ENCODE measurements at regions not wholly inside any gene's neighbourhood (a gene's known extent, or its start where the extent isn't known, plus 50 kb on each side); places are given as distances from the start of the nearest gene placed in this dataset.

GRCh38 chr2:81234711-81235110, 930.2 kb upstream of the LRRTM1 start:
- no peaks in the 10 kb centered on the region for H3K27me3 ChIP-seq (ENCODE audit: low read depth)
- no peak overlapping the region for H3K27ac ChIP-seq (replicated peaks)
- H3K36me3 ChIP-seq = no peaks in the 10 kb centered on the region
- no peaks in the 10 kb centered on the region for H3K4me1 ChIP-seq
- intact Hi-C loops (cut with micrococcal nuclease) = no loop called here
- no peak for DNase-seq
- TF ChIP-seq CTCF (IDR thresholded peaks at IDR 0.05; ENCODE audit: borderline replicate concordance) = no peak
- H3K9me3 ChIP-seq (replicated peaks) = peaks cover 10% of the 10 kb centered on the region
- no peak overlapping the region for H3K4me3 ChIP-seq

- no peak for DNase-seq
- no peaks in the 10 kb centered on the region for H3K4me1 ChIP-seq
- intact Hi-C loops (cut with micrococcal nuclease) = no loop called here
Measured at GRCh38 chr2:81225756-81226155, 921.2 kb upstream of the LRRTM1 start.

GRCh38 chr2:81213598-81213997, 909.0 kb upstream of the LRRTM1 start:
- H3K36me3 ChIP-seq = no peaks in the 10 kb centered on the region
- H3K4me3 ChIP-seq = no peak overlapping the region
- no peak overlapping the region for H3K27ac ChIP-seq (replicated peaks)
- no peak for DNase-seq
- no peaks in the 10 kb centered on the region for H3K9me3 ChIP-seq (replicated peaks)
- intact Hi-C loops (cut with micrococcal nuclease) = no loop called here
- no peak for TF ChIP-seq CTCF (IDR thresholded peaks at IDR 0.05; ENCODE audit: borderline replicate concordance)
- H3K4me1 ChIP-seq = no peaks in the 10 kb centered on the region
- H3K27me3 ChIP-seq (ENCODE audit: low read depth) = no peaks in the 10 kb centered on the region

More at GRCh38 chr2:81225756-81226155, 921.2 kb upstream of the LRRTM1 start:
- no peaks in the 10 kb centered on the region for H3K27me3 ChIP-seq (ENCODE audit: low read depth)
- no peak overlapping the region for H3K4me3 ChIP-seq
- H3K9me3 ChIP-seq (replicated peaks) = peaks cover 8% of the 10 kb centered on the region
- H3K36me3 ChIP-seq = no peaks in the 10 kb centered on the region
- TF ChIP-seq CTCF (IDR thresholded peaks at IDR 0.05; ENCODE audit: borderline replicate concordance) = no peak
- no peak overlapping the region for H3K27ac ChIP-seq (replicated peaks)

- Histone ChIP-seq H3K27ac (replicated peaks) (no peak overlapping the region), H3K36me3 (no peaks in the 10 kb centered on the region), H3K27me3 (ENCODE audit: low read depth) (no peaks in the 10 kb centered on the region), H3K9me3 (replicated peaks) (no peaks in the 10 kb centered on the region), H3K4me1 (no peaks in the 10 kb centered on the region), H3K4me3 (no peak overlapping the region)
- intact Hi-C loops (cut with micrococcal nuclease) = no loop called here
- no peak for DNase-seq
- TF ChIP-seq CTCF (IDR thresholded peaks at IDR 0.05; ENCODE audit: borderline replicate concordance) = no peak
Measured at GRCh38 chr2:81206216-81206615, 901.7 kb upstream of the LRRTM1 start.

- H3K36me3 ChIP-seq = no peaks in the 10 kb centered on the region
- no peaks in the 10 kb centered on the region for H3K27me3 ChIP-seq (ENCODE audit: low read depth)
- no peak for TF ChIP-seq CTCF (IDR thresholded peaks at IDR 0.05; ENCODE audit: borderline replicate concordance)
- peaks cover 31% of the 10 kb centered on the region for H3K9me3 ChIP-seq (replicated peaks)
- no peak overlapping the region for H3K27ac ChIP-seq (replicated peaks)
- H3K4me1 ChIP-seq = no peaks in the 10 kb centered on the region
- intact Hi-C loops (cut with micrococcal nuclease) = no loop called here
- H3K4me3 ChIP-seq = no peak overlapping the region
- no peak for DNase-seq
Measured at GRCh38 chr2:81196933-81197628, 892.5 kb upstream of the LRRTM1 start.

All from left ventricle myocardium inferior (tissue), 1 donor.